WTC11 (cell line): ENCODE measurements at regions not wholly inside any gene's neighbourhood (a gene's known extent, or its start where the extent isn't known, plus 50 kb on each side); places are given as distances from the start of the nearest gene placed in this dataset.

Experiments
- ATAC-seq: fragments of 200-7000 bp; cut with Tn5 transposase; 2 replicates; pipeline ENCODE4 v1.10.0; 2021; ENCODE audit warnings: mild to moderate bottlenecking, moderate library complexity
- CTCF ChIA-PET: fragments of 300-600 bp; sonication (Branson Sonifier 250); formaldehyde crosslinking; loops from one replicate; lab custom pipeline; 2021; ENCODE audit warnings: antibody characterized with exemption; lab: Charles Lee
- POLR2A ChIA-PET: fragments of 350-600 bp; sonication (Branson Sonifier 250); formaldehyde crosslinking; loops from one replicate; lab custom pipeline; 2021; ENCODE audit warnings: antibody characterized with exemption; lab: Charles Lee
- DNase-seq: peaks from one replicate; pipeline ENCODE4 v3.0.0; 2021; ENCODE audit warnings: low spot score
- H3K27ac Mint-ChIP-seq: 2 replicates; pipeline ENCODE4 v1.8.0; 2021; ENCODE audit warnings: mixed read lengths
- H3K27me3 Mint-ChIP-seq: 2 replicates; pipeline ENCODE4 v1.8.0; 2021; ENCODE audit warnings: low read depth, mild to moderate bottlenecking, moderate library complexity, mixed read lengths
- H3K36me3 Mint-ChIP-seq: 2 replicates; pipeline ENCODE4 v1.8.0; 2021; ENCODE audit warnings: mixed read lengths
- H3K4me1 Mint-ChIP-seq: 2 replicates; pipeline ENCODE4 v1.8.0; 2022; ENCODE audit warnings: mixed read lengths
- H3K4me3 Mint-ChIP-seq: 2 replicates; pipeline ENCODE4 v1.8.0; 2021; ENCODE audit warnings: mild to moderate bottlenecking, moderate library complexity, mixed read lengths
- H3K9me3 Mint-ChIP-seq: 2 replicates; pipeline ENCODE4 v1.8.0; 2021; ENCODE audit warnings: mixed read lengths
- CBFB ChIP-seq: sonication (generic); formaldehyde crosslinking; IDR thresholded peaks from 2 replicates; pipeline ENCODE4 v1.8.1; 2022; ENCODE audit warnings: mild to moderate bottlenecking, low read depth, missing genetic modification reagents
- CREB1 ChIP-seq: sonication (generic); formaldehyde crosslinking; IDR thresholded peaks from 2 replicates; pipeline ENCODE4 v1.8.0; 2023; ENCODE audit warnings: mild to moderate bottlenecking, missing genetic modification reagents
- E2F4 ChIP-seq: sonication (generic); formaldehyde crosslinking; IDR thresholded peaks from 2 replicates; pipeline ENCODE4 v1.8.1; 2022; ENCODE audit warnings: low read depth, mild to moderate bottlenecking, moderate library complexity, missing genetic modification reagents, borderline replicate concordance
- FOXJ3 ChIP-seq: sonication (generic); formaldehyde crosslinking; IDR thresholded peaks from 2 replicates; pipeline ENCODE4 v1.9.0; 2021; ENCODE audit warnings: missing genetic modification reagents, mild to moderate bottlenecking, borderline replicate concordance
- KAT7 ChIP-seq: sonication (generic); formaldehyde crosslinking; IDR thresholded peaks from 2 replicates; pipeline ENCODE4 v1.8.1; 2023; ENCODE audit warnings: missing genetic modification reagents, mild to moderate bottlenecking, borderline replicate concordance
- RORB ChIP-seq: fragments of 250-450 bp; sonication (Bioruptor Pico); IDR thresholded peaks from 2 replicates; pipeline ENCODE4 v1.9.0; 2021; ENCODE audit warnings: mild to moderate bottlenecking
- USF1 ChIP-seq: sonication (generic); formaldehyde crosslinking; IDR thresholded peaks from 2 replicates; pipeline ENCODE4 v1.8.0; 2022; ENCODE audit warnings: mild to moderate bottlenecking, missing genetic modification reagents
- ZBTB21 ChIP-seq: sonication (generic); formaldehyde crosslinking; IDR thresholded peaks from 2 replicates; pipeline ENCODE4 v1.8.1; 2023; ENCODE audit warnings: mild to moderate bottlenecking, missing genetic modification reagents, borderline replicate concordance
- ZBTB43 ChIP-seq: sonication (generic); formaldehyde crosslinking; IDR thresholded peaks from 2 replicates; pipeline ENCODE4 v1.8.1; 2023; ENCODE audit warnings: mild to moderate bottlenecking, missing genetic modification reagents
- ZNF416 ChIP-seq: fragments of 250-450 bp; sonication (Bioruptor Pico); IDR thresholded peaks from 2 replicates; pipeline ENCODE4 v1.9.0; 2021; ENCODE audit warnings: mild to moderate bottlenecking, inconsistent platforms
- ZNF532 ChIP-seq: fragments of 250-450 bp; sonication (Bioruptor Pico); IDR thresholded peaks from 2 replicates; pipeline ENCODE4 v1.9.0; 2021; ENCODE audit warnings: mild to moderate bottlenecking, borderline replicate concordance
- TF ChIP-seq, protein P1 (sequence below): sonication (generic); formaldehyde crosslinking; IDR thresholded peaks from 2 replicates; pipeline ENCODE4 v1.8.0; 2022; ENCODE audit warnings: mild to moderate bottlenecking, missing genetic modification reagents
- TF ChIP-seq, protein P2 (sequence below): sonication (generic); formaldehyde crosslinking; IDR thresholded peaks from 2 replicates; pipeline ENCODE4 v1.8.0; 2023; ENCODE audit warnings: missing genetic modification reagents, mild to moderate bottlenecking, borderline replicate concordance

DNA sequence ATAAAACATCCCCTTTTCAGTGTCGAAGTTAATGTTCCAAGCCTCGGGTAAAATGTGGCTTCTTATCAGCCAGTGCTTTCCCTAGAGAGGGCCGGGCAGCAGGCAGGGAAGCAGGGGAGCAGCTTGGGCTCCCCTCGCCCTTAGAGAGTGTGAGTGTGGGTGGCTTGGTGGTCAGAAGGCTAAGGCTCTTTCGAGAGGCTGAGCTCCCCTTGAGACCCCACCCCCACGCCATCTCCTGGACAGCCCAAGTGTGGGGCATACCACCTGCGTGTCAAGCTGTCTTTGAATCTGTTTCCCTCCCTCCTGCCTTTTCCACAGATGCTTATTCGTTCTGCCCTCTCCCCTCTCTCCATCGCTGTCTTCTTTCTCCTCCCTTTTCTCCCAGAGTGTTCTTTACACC is 95.1 kb upstream of the FOXP4 start:
- Mint-ChIP-seq H3K4me1 (peaks cover 24% of the 10 kb centered on the region), H3K27ac (no peak overlapping the region), H3K27me3 (peaks cover 17% of the 10 kb centered on the region), H3K36me3 (no peaks in the 10 kb centered on the region), H3K9me3 (no peaks in the 10 kb centered on the region), H3K4me3 (no peak overlapping the region)
- ATAC-seq (peak; percentile 76), DNase-seq (peak; percentile 51)
- ChIA-PET POLR2A (no interaction called here), CTCF (interaction anchor here (0.5 to 3.6 kb wide), 24 partner anchors 8 to 149 kb away, joined by 3 to 41 read pairs (median 5); no protein-coding TSS in a partner anchor)
- TF ChIP-seq, protein P1, sequence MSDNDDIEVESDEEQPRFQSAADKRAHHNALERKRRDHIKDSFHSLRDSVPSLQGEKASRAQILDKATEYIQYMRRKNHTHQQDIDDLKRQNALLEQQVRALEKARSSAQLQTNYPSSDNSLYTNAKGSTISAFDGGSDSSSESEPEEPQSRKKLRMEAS, result 0 out of 2 replicates have a peak, but pooled peaks have one; percentile 18
- TF ChIP-seq ZBTB21 (CRISPR knock-in tag), result no peak

DNA sequence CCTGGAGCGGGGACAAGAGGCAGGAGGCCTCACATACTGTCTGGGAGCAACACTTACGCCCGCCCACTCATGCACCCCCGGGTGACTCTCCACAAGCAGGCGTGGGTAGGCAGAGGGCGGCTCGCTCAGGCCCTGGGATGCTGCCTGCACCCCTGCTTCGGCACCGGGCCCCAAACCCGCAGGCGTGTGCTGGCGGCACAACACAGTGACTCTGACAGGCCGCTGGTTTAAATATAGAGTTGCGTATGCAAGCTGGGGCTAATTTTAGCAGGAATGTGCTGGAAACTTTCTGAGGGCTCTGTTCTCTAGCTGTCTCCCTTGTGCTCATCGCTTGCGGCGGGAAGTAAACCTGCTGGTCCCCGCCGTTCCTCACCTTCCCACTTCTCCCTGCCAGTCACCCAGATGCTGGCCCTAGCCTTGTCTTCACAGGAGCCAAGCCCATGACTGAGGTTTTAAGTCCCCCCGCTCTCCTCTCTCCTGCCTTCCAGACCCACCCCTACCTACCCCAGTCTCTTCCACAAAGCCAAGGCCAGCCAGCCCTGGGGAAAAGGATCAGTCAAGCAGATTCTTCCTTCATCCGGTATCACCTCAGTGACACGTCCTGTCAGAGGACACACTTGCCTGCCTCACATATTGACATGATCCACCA is 94.5 kb upstream of the FOXP4 start:
- Mint-ChIP-seq H3K4me1 (peaks cover 30% of the 10 kb centered on the region), H3K27ac (no peak overlapping the region), H3K27me3 (peaks cover 14% of the 10 kb centered on the region), H3K4me3 (no peak overlapping the region), H3K36me3 (no peaks in the 10 kb centered on the region), H3K9me3 (no peaks in the 10 kb centered on the region)
- POLR2A ChIA-PET, result no interaction called here
- ATAC-seq, result no peak
- CTCF ChIA-PET, result interaction anchor here (0.8 to 3.6 kb wide), 20 partner anchors 8 to 148 kb away, joined by 3 to 41 read pairs (median 6); no protein-coding TSS in a partner anchor
- DNase-seq, result no peak
- no peak for TF ChIP-seq E2F4 (CRISPR knock-in tag)
- TF ChIP-seq FOXJ3, result no peak
- TF ChIP-seq RORB (CRISPR knock-in tag), result no peak
- TF ChIP-seq ZNF532, result no peak
- no peak for TF ChIP-seq ZNF416 (CRISPR knock-in tag)
- TF ChIP-seq ZBTB43 (CRISPR knock-in tag), result no peak
- TF ChIP-seq USF1 (CRISPR knock-in tag), result no peak
- no peak for TF ChIP-seq CBFB (CRISPR knock-in tag)
- TF ChIP-seq, protein P2, sequence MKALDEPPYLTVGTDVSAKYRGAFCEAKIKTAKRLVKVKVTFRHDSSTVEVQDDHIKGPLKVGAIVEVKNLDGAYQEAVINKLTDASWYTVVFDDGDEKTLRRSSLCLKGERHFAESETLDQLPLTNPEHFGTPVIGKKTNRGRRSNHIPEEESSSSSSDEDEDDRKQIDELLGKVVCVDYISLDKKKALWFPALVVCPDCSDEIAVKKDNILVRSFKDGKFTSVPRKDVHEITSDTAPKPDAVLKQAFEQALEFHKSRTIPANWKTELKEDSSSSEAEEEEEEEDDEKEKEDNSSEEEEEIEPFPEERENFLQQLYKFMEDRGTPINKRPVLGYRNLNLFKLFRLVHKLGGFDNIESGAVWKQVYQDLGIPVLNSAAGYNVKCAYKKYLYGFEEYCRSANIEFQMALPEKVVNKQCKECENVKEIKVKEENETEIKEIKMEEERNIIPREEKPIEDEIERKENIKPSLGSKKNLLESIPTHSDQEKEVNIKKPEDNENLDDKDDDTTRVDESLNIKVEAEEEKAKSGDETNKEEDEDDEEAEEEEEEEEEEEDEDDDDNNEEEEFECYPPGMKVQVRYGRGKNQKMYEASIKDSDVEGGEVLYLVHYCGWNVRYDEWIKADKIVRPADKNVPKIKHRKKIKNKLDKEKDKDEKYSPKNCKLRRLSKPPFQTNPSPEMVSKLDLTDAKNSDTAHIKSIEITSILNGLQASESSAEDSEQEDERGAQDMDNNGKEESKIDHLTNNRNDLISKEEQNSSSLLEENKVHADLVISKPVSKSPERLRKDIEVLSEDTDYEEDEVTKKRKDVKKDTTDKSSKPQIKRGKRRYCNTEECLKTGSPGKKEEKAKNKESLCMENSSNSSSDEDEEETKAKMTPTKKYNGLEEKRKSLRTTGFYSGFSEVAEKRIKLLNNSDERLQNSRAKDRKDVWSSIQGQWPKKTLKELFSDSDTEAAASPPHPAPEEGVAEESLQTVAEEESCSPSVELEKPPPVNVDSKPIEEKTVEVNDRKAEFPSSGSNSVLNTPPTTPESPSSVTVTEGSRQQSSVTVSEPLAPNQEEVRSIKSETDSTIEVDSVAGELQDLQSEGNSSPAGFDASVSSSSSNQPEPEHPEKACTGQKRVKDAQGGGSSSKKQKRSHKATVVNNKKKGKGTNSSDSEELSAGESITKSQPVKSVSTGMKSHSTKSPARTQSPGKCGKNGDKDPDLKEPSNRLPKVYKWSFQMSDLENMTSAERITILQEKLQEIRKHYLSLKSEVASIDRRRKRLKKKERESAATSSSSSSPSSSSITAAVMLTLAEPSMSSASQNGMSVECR (CRISPR knock-in tag), result no peak
- no peak for TF ChIP-seq KAT7 (CRISPR knock-in tag)
- no peak for TF ChIP-seq CREB1 (CRISPR knock-in tag)
